Endothelial cell of hepatic sinusoid (primary cell): ENCODE measurements at regions not wholly inside any gene's neighbourhood (a gene's known extent, or its start where the extent isn't known, plus 50 kb on each side); places are given as distances from the start of the nearest gene placed in this dataset.

Experiments used
- in situ Hi-C: cut with HindIII; loops from 2 replicates; pipeline ENCODE4 v1.10.0; 2017; ENCODE audit warnings: low sequenced_read_pairs

DNA sequence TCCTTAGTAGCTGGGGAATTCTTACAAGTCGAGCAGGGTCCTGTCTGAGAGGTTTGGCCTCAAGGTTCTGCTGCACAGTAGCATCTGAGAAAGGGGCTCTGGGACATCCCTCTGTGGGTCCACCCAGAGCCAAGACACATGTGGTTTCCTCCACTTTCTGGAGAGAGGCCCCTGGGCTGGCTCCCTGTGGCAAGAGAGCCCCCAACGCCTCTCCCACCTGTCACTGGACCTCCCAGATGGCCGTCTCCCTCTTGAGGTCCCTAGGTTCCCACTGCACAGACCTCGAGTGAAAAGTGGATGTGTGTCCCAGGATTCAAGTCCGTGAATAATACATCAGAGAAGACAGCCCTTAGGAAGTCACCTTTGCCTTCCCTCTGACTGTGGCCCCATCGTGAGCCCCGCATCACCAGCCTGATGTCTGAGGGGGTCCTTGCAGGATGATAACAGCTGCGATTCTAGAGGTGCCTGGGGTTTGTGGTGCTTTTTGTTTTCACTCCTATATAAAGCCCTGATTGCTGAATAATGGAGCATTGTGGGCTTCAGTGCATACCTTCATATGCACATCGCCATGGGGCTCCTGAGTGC lies 319.0 kb downstream of the GLRX3 start:
- in situ Hi-C loops, result no loop called here

DNA sequence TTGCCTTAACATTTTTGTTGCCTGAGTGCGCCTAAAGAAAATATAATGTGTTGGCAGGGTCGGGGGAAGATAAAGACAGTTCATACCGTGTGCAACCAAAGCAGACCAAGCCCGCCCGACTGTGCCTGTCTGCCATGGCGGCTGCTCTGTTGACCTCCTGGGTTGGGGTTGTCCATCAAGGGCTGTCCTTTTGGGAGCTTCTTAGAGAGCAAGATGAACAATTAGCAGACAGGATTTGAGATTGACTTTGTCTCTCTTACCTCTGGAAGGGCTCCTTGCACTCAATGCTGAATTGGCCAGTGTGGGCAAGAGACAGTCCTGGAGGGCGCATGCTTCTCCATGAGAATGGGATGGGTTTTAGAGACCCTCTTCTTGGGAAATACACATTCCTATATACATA lies 319.6 kb downstream of the GLRX3 start:
- in situ Hi-C loops, result no loop called here

GRCh38 chr10:130456616-130457015 lies 320.4 kb downstream of the GLRX3 start:
- in situ Hi-C loops, result no loop called here

GRCh38 chr10:130458509-130458908 lies 322.3 kb downstream of the GLRX3 start:
- in situ Hi-C loops, result no loop called here

GRCh38 chr10:130459011-130459410 lies 322.8 kb downstream of the GLRX3 start:
- in situ Hi-C loops, result no loop called here

GRCh38 chr10:130459851-130460490 lies 323.8 kb downstream of the GLRX3 start:
- in situ Hi-C loops, result loop anchor here (5.0 kb wide), 1 partner anchor 87 kb away; no protein-coding TSS in a partner anchor

GRCh38 chr10:130461631-130462030 lies 325.4 kb downstream of the GLRX3 start:
- in situ Hi-C loops, result loop anchor here (5.0 kb wide), 1 partner anchor 86 kb away; no protein-coding TSS in a partner anchor

- in situ Hi-C loops, result loop anchor here (5.0 kb wide), 1 partner anchor 84 kb away; no protein-coding TSS in a partner anchor
Measured at GRCh38 chr10:130463104-130463875, 327.1 kb downstream of the GLRX3 start.

- in situ Hi-C loops, result loop anchor here (5.0 kb wide), 1 partner anchor 83 kb away; no protein-coding TSS in a partner anchor
Measured at GRCh38 chr10:130463876-130464364, 327.7 kb downstream of the GLRX3 start.

DNA sequence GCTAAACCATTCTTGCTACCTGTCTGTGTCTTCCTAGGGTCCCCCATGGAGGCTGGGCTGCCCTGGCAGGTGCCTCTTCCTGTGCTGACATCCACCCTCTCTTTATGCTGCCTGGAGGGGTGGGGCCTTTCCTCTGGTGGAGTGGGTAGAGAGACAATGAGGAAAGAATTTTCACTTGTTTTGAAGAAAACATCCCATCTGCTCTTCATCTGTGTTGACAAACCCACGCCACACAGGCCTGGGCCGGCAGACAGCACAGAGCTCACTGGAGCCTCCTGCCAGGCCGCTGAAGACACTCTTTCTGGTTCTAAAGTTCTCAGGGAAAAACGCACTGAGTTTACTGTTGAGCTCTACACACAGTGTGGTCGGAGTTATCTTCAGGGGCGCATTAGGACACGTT lies 328.2 kb downstream of the GLRX3 start:
- in situ Hi-C loops, result loop anchor here (5.0 kb wide), 1 partner anchor 83 kb away; no protein-coding TSS in a partner anchor

DNA sequence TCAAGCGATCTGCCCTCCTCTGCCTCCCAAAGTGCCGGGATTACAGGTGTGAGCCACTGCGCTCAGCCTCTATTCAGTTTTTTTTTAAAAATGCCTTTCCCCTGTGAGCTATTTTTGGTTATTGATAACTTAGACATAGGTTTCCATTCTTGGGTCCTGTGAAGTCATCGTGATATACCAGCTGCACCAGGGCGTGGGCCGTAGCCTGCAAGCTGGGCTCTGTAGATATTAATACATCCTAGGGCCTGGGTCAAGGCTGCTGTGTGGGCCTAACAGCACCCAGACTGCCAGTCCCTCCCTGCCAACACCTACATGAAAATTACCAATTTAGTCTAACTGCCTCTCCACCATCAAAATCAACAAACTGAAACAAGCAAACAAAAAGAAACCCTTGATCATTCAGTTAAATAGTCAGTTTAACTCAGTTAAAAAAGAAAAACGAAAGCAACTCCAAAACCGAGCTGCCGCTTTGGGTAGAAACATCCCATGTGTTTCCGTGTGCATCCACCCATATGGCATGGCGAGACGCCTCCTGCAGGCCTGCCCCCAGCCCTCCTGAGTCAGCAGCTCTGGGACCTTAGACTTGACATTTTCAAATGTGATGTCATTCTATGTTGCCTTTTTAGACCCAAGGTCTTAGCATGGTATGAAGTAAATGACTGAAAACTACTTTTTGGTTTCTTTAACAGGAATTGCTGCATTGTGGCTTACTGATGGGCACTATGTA lies 330.2 kb downstream of the GLRX3 start:
- in situ Hi-C loops, result no loop called here

- in situ Hi-C loops, result no loop called here
Measured at GRCh38 chr10:130470286-130470685, 334.1 kb downstream of the GLRX3 start.

- in situ Hi-C loops, result no loop called here
Measured at GRCh38 chr10:130470973-130471372, 334.8 kb downstream of the GLRX3 start.

- in situ Hi-C loops, result no loop called here
Measured at GRCh38 chr10:130471486-130471885, 335.3 kb downstream of the GLRX3 start.

DNA sequence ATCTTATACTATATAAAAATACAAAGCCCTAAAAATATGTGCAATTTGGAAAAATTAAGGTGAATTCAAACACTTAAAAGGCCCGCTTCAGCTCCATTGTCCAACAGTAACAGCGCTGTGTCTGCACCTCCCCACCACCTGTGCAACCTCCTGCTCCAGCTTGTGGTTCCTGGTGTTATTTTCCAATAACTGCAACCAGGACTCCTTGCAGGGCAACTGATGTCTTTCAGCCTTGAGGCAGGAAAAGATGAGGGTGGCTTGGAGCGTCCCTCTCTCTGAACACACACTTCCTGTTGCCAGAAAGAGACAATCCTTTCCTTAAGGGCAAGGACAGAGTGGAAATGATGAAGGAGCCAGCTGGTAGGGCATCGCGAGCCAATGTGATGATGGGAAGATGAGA lies 336.0 kb downstream of the GLRX3 start:
- in situ Hi-C loops, result no loop called here

- in situ Hi-C loops, result no loop called here
Measured at GRCh38 chr10:130474591-130474990, 338.4 kb downstream of the GLRX3 start.

GRCh38 chr10:130477360-130477759 lies 341.2 kb downstream of the GLRX3 start:
- in situ Hi-C loops, result no loop called here

DNA sequence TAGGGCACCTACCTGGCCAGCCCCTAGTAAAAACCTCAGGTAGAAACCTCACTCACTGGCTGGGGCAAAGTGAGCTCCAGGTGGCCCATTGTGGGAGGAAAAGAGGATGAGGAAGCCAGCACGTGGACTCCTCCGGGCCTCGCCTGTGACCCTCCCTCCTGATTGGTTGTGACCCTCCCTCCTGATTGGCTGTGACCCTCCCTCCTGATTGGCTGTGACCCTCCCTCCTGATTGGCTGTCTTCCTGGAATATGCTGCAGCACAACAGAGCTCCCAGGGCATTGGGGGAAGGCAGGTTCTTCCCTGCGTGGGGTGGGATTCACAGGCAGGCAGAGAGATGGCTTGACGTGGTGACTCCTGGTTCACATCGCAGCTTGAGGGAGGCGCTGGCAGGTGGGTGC lies 343.0 kb downstream of the GLRX3 start:
- in situ Hi-C loops, result no loop called here

GRCh38 chr10:130479926-130480325 lies 343.7 kb downstream of the GLRX3 start:
- in situ Hi-C loops, result no loop called here

DNA sequence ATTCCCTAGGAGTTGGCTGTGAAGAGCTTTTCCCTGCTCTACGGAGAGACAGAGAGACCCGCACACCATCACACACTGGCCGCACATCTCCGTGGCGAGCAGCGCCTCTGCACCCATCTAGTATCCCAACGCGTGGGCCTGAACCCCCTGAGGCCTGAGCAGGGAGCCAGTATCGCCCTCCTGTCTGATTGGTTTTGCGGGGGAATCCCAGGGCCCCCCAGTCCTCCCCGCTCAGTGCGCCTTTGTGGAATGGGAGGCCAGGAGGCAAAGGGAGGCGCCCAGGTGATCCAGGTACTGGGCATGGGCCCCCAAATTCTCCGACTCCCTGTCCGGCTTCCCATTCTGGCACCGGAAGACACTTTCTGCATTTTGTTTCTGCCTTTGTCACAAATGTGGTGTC lies 344.3 kb downstream of the GLRX3 start:
- in situ Hi-C loops, result no loop called here
